Dendritic cell treated with granulocyte-macrophage colony-stimulating factor and Interleukin-4, amounts not matched to agents 40 ng/mL and 50 ng/mL, for 4 days (primary cell): ENCODE measurements at regions not wholly inside any gene's neighbourhood (a gene's known extent, or its start where the extent isn't known, plus 50 kb on each side); places are given as distances from the start of the nearest gene placed in this dataset.

Experiments
- H3K27ac Mint-ChIP-seq: one replicate; pipeline ENCODE4 v1.8.0; 2022; ENCODE audit warnings: mild to moderate bottlenecking, mixed read lengths
- H3K27me3 Mint-ChIP-seq: one replicate; pipeline ENCODE4 v1.8.0; 2022; ENCODE audit warnings: mild to moderate bottlenecking, mixed read lengths
- H3K36me3 Mint-ChIP-seq: one replicate; pipeline ENCODE4 v1.8.0; 2022; ENCODE audit warnings: low read depth, mixed read lengths
- H3K4me1 Mint-ChIP-seq: one replicate; pipeline ENCODE4 v1.8.0; 2022; ENCODE audit warnings: low read depth, mixed read lengths
- H3K4me3 Mint-ChIP-seq: one replicate; pipeline ENCODE4 v1.8.0; 2022; ENCODE audit warnings: mild to moderate bottlenecking, moderate library complexity, mixed read lengths
- H3K9me3 Mint-ChIP-seq: one replicate; pipeline ENCODE4 v1.8.0; 2022; ENCODE audit warnings: mixed read lengths
- intact Hi-C: fragments of 100-400 bp; cut with micrococcal nuclease; formaldehyde crosslinking; loops from one replicate; pipeline ENCODE4 v1.15.0; 2022

GRCh38 chr5:155954701-155955445 is 372.1 kb upstream of the SGCD start:
- Mint-ChIP-seq H3K4me1 (no peaks in the 10 kb centered on the region), H3K9me3 (no peaks in the 10 kb centered on the region), H3K27ac (no peak overlapping the region), H3K27me3 (no peaks in the 10 kb centered on the region), H3K4me3 (no peak overlapping the region), H3K36me3 (no peaks in the 10 kb centered on the region)
- intact Hi-C loops, result no loop called here

GRCh38 chr5:155957884-155958283 is 369.1 kb upstream of the SGCD start:
- H3K27me3 Mint-ChIP-seq, result no peaks in the 10 kb centered on the region
- H3K36me3 Mint-ChIP-seq, result no peaks in the 10 kb centered on the region
- no peak overlapping the region for H3K27ac Mint-ChIP-seq
- H3K4me1 Mint-ChIP-seq, result no peaks in the 10 kb centered on the region
- no peaks in the 10 kb centered on the region for H3K9me3 Mint-ChIP-seq
- no peak overlapping the region for H3K4me3 Mint-ChIP-seq
- intact Hi-C loops, result no loop called here

- H3K27ac Mint-ChIP-seq, result no peak overlapping the region
- no peaks in the 10 kb centered on the region for H3K4me1 Mint-ChIP-seq
- H3K9me3 Mint-ChIP-seq, result no peaks in the 10 kb centered on the region
- no peak overlapping the region for H3K4me3 Mint-ChIP-seq
- intact Hi-C loops, result no loop called here
- H3K27me3 Mint-ChIP-seq, result no peaks in the 10 kb centered on the region
- H3K36me3 Mint-ChIP-seq, result no peaks in the 10 kb centered on the region
Measured at GRCh38 chr5:155959082-155959481, 367.9 kb upstream of the SGCD start.

GRCh38 chr5:155960177-155960576 is 366.8 kb upstream of the SGCD start:
- intact Hi-C loops, result no loop called here
- Mint-ChIP-seq H3K27me3 (no peaks in the 10 kb centered on the region), H3K4me3 (no peak overlapping the region), H3K36me3 (no peaks in the 10 kb centered on the region), H3K9me3 (peaks cover 4% of the 10 kb centered on the region), H3K27ac (no peak overlapping the region), H3K4me1 (no peaks in the 10 kb centered on the region)

- Mint-ChIP-seq H3K9me3 (peaks cover 14% of the 10 kb centered on the region), H3K4me3 (no peak overlapping the region), H3K27me3 (no peaks in the 10 kb centered on the region), H3K4me1 (no peaks in the 10 kb centered on the region), H3K36me3 (no peaks in the 10 kb centered on the region), H3K27ac (no peak overlapping the region)
- intact Hi-C loops, result no loop called here
Measured at GRCh38 chr5:155969537-155969936, 357.4 kb upstream of the SGCD start.

GRCh38 chr5:155974369-155974768 is 352.6 kb upstream of the SGCD start:
- no peaks in the 10 kb centered on the region for H3K36me3 Mint-ChIP-seq
- intact Hi-C loops, result no loop called here
- H3K4me1 Mint-ChIP-seq, result no peaks in the 10 kb centered on the region
- no peak overlapping the region for H3K4me3 Mint-ChIP-seq
- peaks cover 8% of the 10 kb centered on the region for H3K9me3 Mint-ChIP-seq
- no peaks in the 10 kb centered on the region for H3K27me3 Mint-ChIP-seq
- no peak overlapping the region for H3K27ac Mint-ChIP-seq

GRCh38 chr5:155978850-155979249 is 348.1 kb upstream of the SGCD start:
- intact Hi-C loops, result no loop called here
- Mint-ChIP-seq H3K27me3 (no peaks in the 10 kb centered on the region), H3K4me3 (no peak overlapping the region), H3K27ac (no peak overlapping the region), H3K9me3 (peaks cover 8% of the 10 kb centered on the region), H3K36me3 (no peaks in the 10 kb centered on the region), H3K4me1 (no peaks in the 10 kb centered on the region)

- H3K4me3 Mint-ChIP-seq, result no peak overlapping the region
- H3K27ac Mint-ChIP-seq, result no peak overlapping the region
- H3K27me3 Mint-ChIP-seq, result no peaks in the 10 kb centered on the region
- intact Hi-C loops, result no loop called here
- no peaks in the 10 kb centered on the region for H3K4me1 Mint-ChIP-seq
- H3K36me3 Mint-ChIP-seq, result no peaks in the 10 kb centered on the region
- peaks cover 12% of the 10 kb centered on the region for H3K9me3 Mint-ChIP-seq
Measured at GRCh38 chr5:155982354-155982753, 344.6 kb upstream of the SGCD start.

GRCh38 chr5:155983954-155984353 is 343.0 kb upstream of the SGCD start:
- Mint-ChIP-seq H3K4me3 (no peak overlapping the region), H3K27me3 (no peaks in the 10 kb centered on the region), H3K4me1 (no peaks in the 10 kb centered on the region), H3K27ac (no peak overlapping the region), H3K36me3 (no peaks in the 10 kb centered on the region), H3K9me3 (peaks cover 15% of the 10 kb centered on the region)
- intact Hi-C loops, result no loop called here

GRCh38 chr5:155987265-155987810 is 339.6 kb upstream of the SGCD start:
- Mint-ChIP-seq H3K4me1 (no peaks in the 10 kb centered on the region), H3K4me3 (no peak overlapping the region), H3K27ac (no peak overlapping the region), H3K9me3 (peaks cover 15% of the 10 kb centered on the region), H3K36me3 (no peaks in the 10 kb centered on the region), H3K27me3 (no peaks in the 10 kb centered on the region)
- intact Hi-C loops, result no loop called here

GRCh38 chr5:155989879-155990278 is 337.1 kb upstream of the SGCD start:
- H3K36me3 Mint-ChIP-seq, result no peaks in the 10 kb centered on the region
- intact Hi-C loops, result no loop called here
- H3K4me1 Mint-ChIP-seq, result no peaks in the 10 kb centered on the region

GRCh38 chr5:155996123-155996522 is 330.8 kb upstream of the SGCD start:
- no peaks in the 10 kb centered on the region for H3K9me3 Mint-ChIP-seq
- H3K27ac Mint-ChIP-seq, result no peak overlapping the region
- no peak overlapping the region for H3K4me3 Mint-ChIP-seq
- no peaks in the 10 kb centered on the region for H3K36me3 Mint-ChIP-seq
- H3K4me1 Mint-ChIP-seq, result no peaks in the 10 kb centered on the region
- intact Hi-C loops, result no loop called here
- no peaks in the 10 kb centered on the region for H3K27me3 Mint-ChIP-seq

More at GRCh38 chr5:155989879-155990278, 337.1 kb upstream of the SGCD start:
- H3K27me3 Mint-ChIP-seq, result no peaks in the 10 kb centered on the region
- H3K9me3 Mint-ChIP-seq, result peaks cover 15% of the 10 kb centered on the region
- H3K4me3 Mint-ChIP-seq, result no peak overlapping the region
- no peak overlapping the region for H3K27ac Mint-ChIP-seq

- intact Hi-C loops, result no loop called here
- Mint-ChIP-seq H3K27me3 (no peaks in the 10 kb centered on the region), H3K36me3 (no peaks in the 10 kb centered on the region), H3K4me3 (no peak overlapping the region), H3K9me3 (no peaks in the 10 kb centered on the region), H3K4me1 (no peaks in the 10 kb centered on the region), H3K27ac (no peak overlapping the region)
Measured at GRCh38 chr5:155998257-155998656, 328.7 kb upstream of the SGCD start.

- intact Hi-C loops, result no loop called here
- no peak overlapping the region for H3K27ac Mint-ChIP-seq
- no peaks in the 10 kb centered on the region for H3K9me3 Mint-ChIP-seq
- H3K4me1 Mint-ChIP-seq, result no peaks in the 10 kb centered on the region
- H3K36me3 Mint-ChIP-seq, result no peaks in the 10 kb centered on the region
- no peaks in the 10 kb centered on the region for H3K27me3 Mint-ChIP-seq
- H3K4me3 Mint-ChIP-seq, result no peak overlapping the region
Measured at GRCh38 chr5:156000115-156000514, 326.8 kb upstream of the SGCD start.

GRCh38 chr5:156004754-156005153 is 322.2 kb upstream of the SGCD start:
- Mint-ChIP-seq H3K9me3 (no peaks in the 10 kb centered on the region), H3K36me3 (no peaks in the 10 kb centered on the region), H3K27ac (no peak overlapping the region), H3K27me3 (no peaks in the 10 kb centered on the region), H3K4me3 (no peak overlapping the region), H3K4me1 (no peaks in the 10 kb centered on the region)
- intact Hi-C loops, result no loop called here
